GM21447 (cell line): ENCODE measurements at regions not wholly inside any gene's neighbourhood (a gene's known extent, or its start where the extent isn't known, plus 50 kb on each side); places are given as distances from the start of the nearest gene placed in this dataset.

Source experiments
- ATAC-seq: cut with Tn5 transposase; IDR thresholded peaks from one replicate; pipeline ENCODE4 v1.9.1; 2021; ENCODE audit not compliant: unreplicated experiment

GRCh38 chr17:12287953-12288352 is 267.3 kb downstream of the MAP2K4 start:
- no peak for ATAC-seq

- no peak for ATAC-seq
These were observed 269.5 kb downstream of the MAP2K4 start for GRCh38 chr17:12290207-12290606.

GRCh38 chr17:12296209-12296625 is 275.5 kb downstream of the MAP2K4 start:
- no peak for ATAC-seq

- no peak for ATAC-seq
These were observed 280.9 kb downstream of the MAP2K4 start for GRCh38 chr17:12301551-12301950.

- ATAC-seq: no peak
These were observed 282.0 kb downstream of the MAP2K4 start for GRCh38 chr17:12302711-12303110.

- ATAC-seq: no peak
These were observed 290.1 kb downstream of the MAP2K4 start for GRCh38 chr17:12310811-12311210.

GRCh38 chr17:12312692-12313091 is 292.0 kb downstream of the MAP2K4 start:
- ATAC-seq: no peak

- no peak for ATAC-seq
These were observed 293.1 kb downstream of the MAP2K4 start for GRCh38 chr17:12313786-12314185.

- no peak for ATAC-seq
These were observed 295.3 kb downstream of the MAP2K4 start for GRCh38 chr17:12316021-12316420.

GRCh38 chr17:12318571-12319266 is 298.0 kb downstream of the MAP2K4 start:
- no peak for ATAC-seq

GRCh38 chr17:12320286-12320685 is 299.6 kb downstream of the MAP2K4 start:
- no peak for ATAC-seq

- no peak for ATAC-seq
These were observed 307.5 kb downstream of the MAP2K4 start for GRCh38 chr17:12328204-12328603.

- no peak for ATAC-seq
These were observed 309.8 kb downstream of the MAP2K4 start for GRCh38 chr17:12330456-12330855.

GRCh38 chr17:12341328-12341727 is 320.7 kb downstream of the MAP2K4 start:
- ATAC-seq: no peak

- no peak for ATAC-seq
These were observed 321.5 kb downstream of the MAP2K4 start for GRCh38 chr17:12342161-12342560.

GRCh38 chr17:12342609-12343435 is 322.1 kb downstream of the MAP2K4 start:
- no peak for ATAC-seq

- no peak for ATAC-seq
These were observed 317.2 kb upstream of the MYOCD start for GRCh38 chr17:12348476-12348875.

- ATAC-seq: no peak
These were observed 316.4 kb upstream of the MYOCD start for GRCh38 chr17:12349297-12349696.

GRCh38 chr17:12352127-12352526 is 313.6 kb upstream of the MYOCD start:
- no peak for ATAC-seq

GRCh38 chr17:12357600-12357999 is 308.1 kb upstream of the MYOCD start:
- no peak for ATAC-seq

GRCh38 chr17:12358477-12358876 is 307.2 kb upstream of the MYOCD start:
- ATAC-seq: no peak

GRCh38 chr17:12362853-12363455 is 302.7 kb upstream of the MYOCD start:
- ATAC-seq: no peak
